Upper lobe of right lung (tissue), 1 donor: ENCODE measurements at regions not wholly inside any gene's neighbourhood (a gene's known extent, or its start where the extent isn't known, plus 50 kb on each side); places are given as distances from the start of the nearest gene placed in this dataset.

Source experiments
- ATAC-seq: fragments of 200-7000 bp; cut with Tn5 transposase; one replicate; pipeline ENCODE4 v1.9.1; 2020; ENCODE audit warnings: mild to moderate bottlenecking, moderate library complexity
- DNase-seq: peaks from one replicate; pipeline ENCODE4 v3.0.0-alpha.2; 2020
- H3K27ac ChIP-seq: fragments of 200-600 bp; one replicate; pipeline ENCODE4 v1.8.0; 2022
- H3K27me3 ChIP-seq: fragments of 200-600 bp; one replicate; pipeline ENCODE4 v1.8.0; 2022; ENCODE audit warnings: mild to moderate bottlenecking
- H3K36me3 ChIP-seq: fragments of 200-600 bp; one replicate; pipeline ENCODE4 v1.8.0; 2022
- H3K4me1 ChIP-seq: fragments of 200-600 bp; one replicate; pipeline ENCODE4 v1.8.0; 2022
- H3K4me3 ChIP-seq: fragments of 200-600 bp; one replicate; pipeline ENCODE4 v1.8.0; 2022; ENCODE audit warnings: mild to moderate bottlenecking
- H3K9me3 ChIP-seq: fragments of 200-600 bp; one replicate; pipeline ENCODE4 v1.8.0; 2022
- intact Hi-C: fragments of 100-400 bp; cut with DNase I; formaldehyde crosslinking; loops from one replicate; pipeline ENCODE4 v1.11.0; 2022
- TF ChIP-seq, protein P1 (sequence below): fragments of 200-600 bp; IDR thresholded peaks from one replicate; pipeline ENCODE4 v1.8.0; 2022; ENCODE audit warnings: antibody characterized with exemption
- donor health status: DM: no; HTN: yes; CAD: no; lungs with severe emphysema.

DNA sequence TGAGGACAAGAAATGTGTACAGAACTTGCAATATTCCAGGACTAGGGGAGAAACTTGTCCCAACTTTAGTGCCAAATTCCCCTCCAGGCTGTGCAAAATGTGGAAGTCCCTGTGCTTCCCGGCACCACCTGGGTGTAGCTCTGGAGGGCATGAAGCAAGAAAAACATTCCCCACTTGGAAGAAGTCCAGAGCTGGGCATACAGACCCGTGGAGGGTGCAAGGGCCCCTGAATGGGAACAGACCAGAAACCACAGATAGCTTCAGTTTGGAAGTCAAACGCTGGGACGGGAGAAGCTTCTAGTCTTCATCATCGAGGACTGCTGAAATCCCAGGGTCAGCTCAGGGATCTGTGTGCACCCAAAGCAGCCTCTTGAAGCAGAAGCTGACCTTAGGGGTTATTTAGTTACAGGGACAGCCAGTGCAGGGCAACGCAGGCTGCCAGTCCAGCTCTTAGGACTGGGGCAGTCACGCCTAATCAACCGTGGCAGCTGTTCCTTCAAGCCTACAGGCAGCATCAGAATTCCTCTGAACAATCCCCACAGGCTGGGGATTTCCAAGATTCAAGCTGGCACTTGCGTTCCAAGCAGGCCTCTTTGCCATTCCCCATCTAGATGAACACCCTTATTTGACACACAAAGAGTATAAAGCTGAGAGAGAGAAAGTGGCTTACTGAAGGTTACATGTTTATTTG is 269.4 kb downstream of the LOXHD1 start:
- Histone ChIP-seq H3K27ac (no peak overlapping the region), H3K36me3 (no peaks in the 10 kb centered on the region), H3K9me3 (no peaks in the 10 kb centered on the region), H3K27me3 (no peaks in the 10 kb centered on the region), H3K4me3 (no peak overlapping the region), H3K4me1 (peaks cover 16% of the 10 kb centered on the region)
- DNase-seq (no peak), ATAC-seq (peak; percentile 60)
- intact Hi-C loops = no loop called here
- TF ChIP-seq, protein P1, sequence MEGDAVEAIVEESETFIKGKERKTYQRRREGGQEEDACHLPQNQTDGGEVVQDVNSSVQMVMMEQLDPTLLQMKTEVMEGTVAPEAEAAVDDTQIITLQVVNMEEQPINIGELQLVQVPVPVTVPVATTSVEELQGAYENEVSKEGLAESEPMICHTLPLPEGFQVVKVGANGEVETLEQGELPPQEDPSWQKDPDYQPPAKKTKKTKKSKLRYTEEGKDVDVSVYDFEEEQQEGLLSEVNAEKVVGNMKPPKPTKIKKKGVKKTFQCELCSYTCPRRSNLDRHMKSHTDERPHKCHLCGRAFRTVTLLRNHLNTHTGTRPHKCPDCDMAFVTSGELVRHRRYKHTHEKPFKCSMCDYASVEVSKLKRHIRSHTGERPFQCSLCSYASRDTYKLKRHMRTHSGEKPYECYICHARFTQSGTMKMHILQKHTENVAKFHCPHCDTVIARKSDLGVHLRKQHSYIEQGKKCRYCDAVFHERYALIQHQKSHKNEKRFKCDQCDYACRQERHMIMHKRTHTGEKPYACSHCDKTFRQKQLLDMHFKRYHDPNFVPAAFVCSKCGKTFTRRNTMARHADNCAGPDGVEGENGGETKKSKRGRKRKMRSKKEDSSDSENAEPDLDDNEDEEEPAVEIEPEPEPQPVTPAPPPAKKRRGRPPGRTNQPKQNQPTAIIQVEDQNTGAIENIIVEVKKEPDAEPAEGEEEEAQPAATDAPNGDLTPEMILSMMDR = no peak

DNA sequence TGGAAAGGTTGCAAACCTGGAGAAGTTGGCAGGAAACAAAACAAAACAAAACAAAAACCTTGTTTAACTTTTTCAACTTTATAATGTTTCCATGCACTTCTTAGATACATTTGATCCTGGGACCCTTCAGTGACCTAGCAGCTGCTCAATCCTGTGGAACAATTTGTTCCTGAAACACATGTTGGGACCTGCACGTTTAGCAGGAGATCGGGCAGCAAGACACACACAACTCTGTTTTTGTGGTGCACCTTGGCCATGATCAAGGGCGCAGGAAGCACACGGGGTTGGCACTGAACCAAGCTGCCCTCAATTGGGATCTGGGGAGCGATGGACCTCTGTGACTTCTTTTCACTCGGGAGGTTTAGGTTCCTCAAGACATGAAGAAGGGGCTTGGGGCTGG is 268.7 kb downstream of the LOXHD1 start:
- no peak overlapping the region for H3K4me3 ChIP-seq
- intact Hi-C loops = no loop called here
- DNase-seq = no peak
- TF ChIP-seq, protein P1 = no peak
- H3K4me1 ChIP-seq = peaks cover 16% of the 10 kb centered on the region
- no peaks in the 10 kb centered on the region for H3K9me3 ChIP-seq
- no peak overlapping the region for H3K27ac ChIP-seq
- H3K27me3 ChIP-seq = no peaks in the 10 kb centered on the region
- H3K36me3 ChIP-seq = no peaks in the 10 kb centered on the region
- ATAC-seq = no peak

DNA sequence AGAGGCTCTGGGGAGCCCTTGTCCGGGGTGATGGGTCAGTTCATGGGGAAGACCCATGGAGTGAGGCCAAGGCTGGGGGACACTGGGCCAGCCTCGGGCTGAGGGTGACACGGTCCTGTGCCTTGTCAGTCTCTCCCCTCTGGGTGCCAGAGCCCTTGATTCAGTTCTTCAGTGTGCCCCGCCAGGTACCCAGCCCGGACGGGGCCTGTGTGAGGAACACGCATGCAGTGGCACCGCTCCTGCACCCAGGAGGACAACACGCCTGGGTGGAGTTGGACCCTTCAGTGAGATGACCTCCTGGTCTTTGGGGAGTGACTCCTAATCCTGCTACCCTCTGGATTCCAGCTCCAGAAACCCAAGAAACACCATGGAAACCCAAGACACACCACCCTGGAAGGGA is 264.4 kb downstream of the LOXHD1 start:
- Histone ChIP-seq H3K27ac (no peak overlapping the region), H3K4me1 (peaks cover 5% of the 10 kb centered on the region), H3K4me3 (no peak overlapping the region), H3K36me3 (no peaks in the 10 kb centered on the region), H3K27me3 (no peaks in the 10 kb centered on the region), H3K9me3 (no peaks in the 10 kb centered on the region)
- intact Hi-C loops = no loop called here
- ATAC-seq (no peak), DNase-seq (no peak)
- TF ChIP-seq, protein P1 = no peak

DNA sequence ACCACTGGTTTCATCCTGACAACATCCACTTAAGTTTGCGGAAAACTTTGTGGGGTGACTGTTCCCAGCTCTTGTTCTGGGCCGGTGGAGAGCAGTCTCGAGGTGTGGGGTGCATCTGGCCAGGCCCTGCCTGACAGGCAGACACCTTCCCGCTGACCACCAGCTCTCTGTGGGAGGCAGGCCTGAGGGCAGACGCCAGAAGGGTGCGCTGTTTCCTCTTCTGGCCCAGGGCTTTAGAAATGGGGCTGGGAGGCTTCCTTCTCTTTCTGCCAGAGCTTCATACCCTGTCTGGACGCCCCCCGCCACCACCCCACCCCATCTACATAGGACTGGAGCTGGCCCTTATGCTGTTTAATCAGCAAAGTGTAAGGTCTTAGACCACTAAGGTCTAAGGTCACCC is 263.8 kb downstream of the LOXHD1 start:
- DNase-seq = no peak

GRCh38 chr18:46393961-46394360 is 263.1 kb downstream of the LOXHD1 start:
- no peak for DNase-seq
- Histone ChIP-seq H3K27ac (no peak overlapping the region), H3K27me3 (no peaks in the 10 kb centered on the region), H3K9me3 (no peaks in the 10 kb centered on the region), H3K4me3 (no peak overlapping the region), H3K36me3 (no peaks in the 10 kb centered on the region), H3K4me1 (no peaks in the 10 kb centered on the region)
- TF ChIP-seq, protein P1 = no peak
- intact Hi-C loops = no loop called here
- ATAC-seq = no peak

More for the DNA sequence above, 263.8 kb downstream of the LOXHD1 start:
- ATAC-seq = no peak
- H3K36me3 ChIP-seq = no peaks in the 10 kb centered on the region
- TF ChIP-seq, protein P1 = no peak
- no peaks in the 10 kb centered on the region for H3K9me3 ChIP-seq
- H3K27ac ChIP-seq = no peak overlapping the region
- intact Hi-C loops = no loop called here
- H3K4me1 ChIP-seq = no peaks in the 10 kb centered on the region
- H3K27me3 ChIP-seq = no peaks in the 10 kb centered on the region
- H3K4me3 ChIP-seq = no peak overlapping the region

- DNase-seq (no peak), ATAC-seq (no peak)
- H3K27me3 ChIP-seq = no peaks in the 10 kb centered on the region
- TF ChIP-seq, protein P1 = no peak
- no peaks in the 10 kb centered on the region for H3K9me3 ChIP-seq
- no peak overlapping the region for H3K4me3 ChIP-seq
- intact Hi-C loops = no loop called here
- H3K27ac ChIP-seq = no peak overlapping the region
- H3K36me3 ChIP-seq = no peaks in the 10 kb centered on the region
- no peaks in the 10 kb centered on the region for H3K4me1 ChIP-seq
Measured at GRCh38 chr18:46395795-46396194, 261.2 kb downstream of the LOXHD1 start.
